Fibroblast of villous mesenchyme (primary cell): ENCODE measurements at regions not wholly inside any gene's neighbourhood (a gene's known extent, or its start where the extent isn't known, plus 50 kb on each side); places are given as distances from the start of the nearest gene placed in this dataset.

Source experiments
- DNase-seq: peaks from one replicate; pipeline ENCODE4 v3.0.0-alpha.2; 2010; ENCODE audit warnings: low read depth
- H3K4me3 ChIP-seq: 2 replicates; pipeline ENCODE4 v1.5.1; 2011; ENCODE audit warnings: low read depth, mild to moderate bottlenecking, low read length
- CTCF ChIP-seq: IDR thresholded peaks from 2 replicates; pipeline ENCODE4 v1.5.1; 2012; ENCODE audit warnings: low read depth, mild to moderate bottlenecking, low read length; ENCODE audit not compliant: insufficient read depth

- TF ChIP-seq CTCF, result no peak
- H3K4me3 ChIP-seq, result no peak overlapping the region
- DNase-seq, result no peak
Measured at GRCh38 chr12:17829813-17830212, 260.2 kb downstream of the RERGL start.

- no peak for DNase-seq
- TF ChIP-seq CTCF, result no peak
- H3K4me3 ChIP-seq, result no peak overlapping the region
Measured at GRCh38 chr12:17818931-17819330, 271.1 kb downstream of the RERGL start.

- no peak for TF ChIP-seq CTCF
- no peak overlapping the region for H3K4me3 ChIP-seq
- DNase-seq, result no peak
Measured at GRCh38 chr12:17810399-17810798, 279.6 kb downstream of the RERGL start.

- no peak for DNase-seq
- H3K4me3 ChIP-seq, result no peak overlapping the region
- TF ChIP-seq CTCF, result no peak
Measured at GRCh38 chr12:17809206-17809605, 280.8 kb downstream of the RERGL start.

GRCh38 chr12:17802657-17803641 lies 287.0 kb downstream of the RERGL start:
- TF ChIP-seq CTCF, result no peak
- DNase-seq, result no peak
- no peak overlapping the region for H3K4me3 ChIP-seq

- no peak overlapping the region for H3K4me3 ChIP-seq
- no peak for DNase-seq
- TF ChIP-seq CTCF, result no peak
Measured at GRCh38 chr12:17793854-17794253, 296.1 kb downstream of the RERGL start.

GRCh38 chr12:17778242-17778641 lies 311.8 kb downstream of the RERGL start:
- no peak for DNase-seq
- no peak overlapping the region for H3K4me3 ChIP-seq
- TF ChIP-seq CTCF, result no peak
